K562 (cell line): ENCODE measurements at regions not wholly inside any gene's neighbourhood (a gene's known extent, or its start where the extent isn't known, plus 50 kb on each side); places are given as distances from the start of the nearest gene placed in this dataset.

Source experiments
- ATAC-seq: fragments of 200-7000 bp; cut with Tn5 transposase; 3 replicates; pipeline ENCODE4 v1.9.1; 2020; ENCODE audit warnings: moderate library complexity
- BruUV-seq: library from RNA; stranded (reverse); fragments of 400-500 nt; replicated peaks from 2 replicates; lab custom pipeline; 2021; lab: Mats Ljungman, UMichigan
- CTCF ChIA-PET: fragments of 300-600 bp; formaldehyde crosslinking; extraction: SDS; loops from one replicate; lab custom pipeline; 2021; ENCODE audit warnings: low intra/inter-chr PET ratio; lab: Yijun Ruan, JAX
- POLR2A ChIA-PET: fragments of 300-600, 350-650 bp; sonication (Branson Sonifier 250); formaldehyde crosslinking; extraction: SDS; loops from one replicate; lab custom pipeline; 2021; ENCODE audit warnings: antibody characterized with exemption, inconsistent platforms; lab: Yijun Ruan, JAX
- DNase-seq, 4 experiments: peaks; one replicate each; pipeline versions ENCODE4 v3.0.0 to v3.0.0-alpha.2; 2011 to 2018; ENCODE audit warnings: low spot score in 3 of 4, mixed read lengths in 3 of 4; ENCODE audit errors: extremely low read depth in 1 of 4
- FAIRE-seq: peaks from 2 replicates; lab custom pipeline; 2011; peaks lifted over from hg19 to GRCh38; lab: Jason Lieb, UNC
- H2AFZ ChIP-seq: 2 replicates; pipeline ENCODE4 v1.6.0; 2011; ENCODE audit warnings: low read depth, low read length, control low read depth, inconsistent platforms
- H3K27ac ChIP-seq: fragments of 200-600 bp; 3 replicates; pipeline ENCODE4 v1.8.0; 2011; ENCODE audit warnings: low read depth, mild to moderate bottlenecking, control low read depth, inconsistent platforms, low read length, moderate library complexity, mixed read lengths; ENCODE audit errors: extremely low read depth
- H3K27me3 ChIP-seq, 2 experiments: fragments of 300-600 bp in 1 of 2; 2 replicates in 1 of 2; 3 replicates in 1 of 2; pipeline versions ENCODE4 v1.6.0 to v1.8.0; 2011; ENCODE audit warnings: inconsistent platforms in 2 of 2, low read length in 2 of 2, mild to moderate bottlenecking in 1 of 2, mixed read lengths in 1 of 2, moderate library complexity in 1 of 2; ENCODE audit not compliant: control insufficient read depth in 2 of 2, insufficient read depth in 2 of 2
- H3K36me3 ChIP-seq: fragments of 300-600 bp; 3 replicates; pipeline ENCODE4 v1.8.0; 2011; ENCODE audit warnings: mild to moderate bottlenecking, low read length, inconsistent platforms; ENCODE audit not compliant: control insufficient read depth, insufficient read depth
- H3K4me1 ChIP-seq, 2 experiments: fragments of 200-600 bp in 1 of 2; replicated peaks in 1 of 2; 2 replicates in 1 of 2; 3 replicates in 1 of 2; pipeline versions ENCODE4 v1.5.1 to v1.8.0; 2011; ENCODE audit warnings: inconsistent platforms in 2 of 2, low read length in 2 of 2, mild to moderate bottlenecking in 1 of 2, mixed read lengths in 1 of 2, moderate library complexity in 1 of 2; ENCODE audit not compliant: control insufficient read depth in 2 of 2, insufficient read depth in 2 of 2
- H3K4me2 ChIP-seq: 2 replicates; pipeline ENCODE4 v1.6.1; 2011; ENCODE audit warnings: low read length, control low read depth, inconsistent platforms, mixed read lengths; ENCODE audit not compliant: insufficient read depth
- H3K4me3 ChIP-seq: fragments of 200-600 bp; sonication (generic), shearing (Covaris generic); 2 replicates; pipeline ENCODE4 v1.5.1; 2016; ENCODE audit warnings: control low read depth, inconsistent platforms
- H3K79me2 ChIP-seq: fragments of 200-600 bp; 3 replicates; pipeline ENCODE4 v1.8.0; 2011; ENCODE audit warnings: low read length, inconsistent platforms; ENCODE audit not compliant: control insufficient read depth, insufficient read depth
- H3K9ac ChIP-seq, 2 experiments: 2 replicates each; pipeline versions ENCODE4 v1.6.0 to v1.6.1; 2011; ENCODE audit warnings: low read depth in 2 of 2, low read length in 2 of 2, control low read depth in 1 of 2, inconsistent platforms in 1 of 2, mild to moderate bottlenecking in 1 of 2, mixed read lengths in 1 of 2; ENCODE audit not compliant: insufficient read depth in 1 of 2
- H3K9me1 ChIP-seq: one replicate; pipeline ENCODE4 v1.6.0; 2011; ENCODE audit warnings: inconsistent platforms, mild to moderate bottlenecking, low read length, moderate library complexity; ENCODE audit not compliant: control insufficient read depth, insufficient read depth
- H3K9me3 ChIP-seq: replicated peaks from 2 replicates; pipeline ENCODE4 v1.5.1; 2011; ENCODE audit warnings: low read depth, low read length, inconsistent platforms; ENCODE audit not compliant: control insufficient read depth, insufficient read depth
- H4K20me1 ChIP-seq: replicated peaks from 2 replicates; pipeline ENCODE4 v1.6.1; 2011; ENCODE audit warnings: low read length, inconsistent platforms, mixed read lengths; ENCODE audit not compliant: control insufficient read depth, insufficient read depth
- CREM ChIP-seq: IDR thresholded peaks from 2 replicates; pipeline ENCODE4 v1.6.1; 2014; ENCODE audit warnings: antibody characterized with exemption, low read depth
- EWSR1 ChIP-seq: fragments of 450-650 bp; IDR thresholded peaks from 2 replicates; pipeline ENCODE4 v1.6.1; 2018; ENCODE audit warnings: borderline replicate concordance, mild to moderate bottlenecking, low read depth, moderate library complexity; ENCODE audit not compliant: partially characterized antibody
- FOXM1 ChIP-seq, 2 experiments: fragments of 450-650 bp in 1 of 2; sonication (generic) in 1 of 2; formaldehyde crosslinking in 1 of 2; IDR thresholded peaks; 2 replicates each; pipeline versions ENCODE4 v1.6.1 to v1.9.0; 2017 to 2022; ENCODE audit warnings: low read depth in 2 of 2, mild to moderate bottlenecking in 2 of 2, missing genetic modification reagents in 1 of 2, moderate library complexity in 1 of 2
- HINFP ChIP-seq: fragments of 450-650 bp; conservative IDR thresholded peaks from 2 replicates; pipeline ENCODE4 v1.6.1; 2016; ENCODE audit warnings: missing genetic modification characterization, low read depth, mild to moderate bottlenecking, control low read depth, missing compliant biosample characterization
- HLTF ChIP-seq: fragments of 450-650 bp; IDR thresholded peaks from 2 replicates; pipeline ENCODE4 v1.6.1; 2016
- RNF2 ChIP-seq: sonication (generic); IDR thresholded peaks from 2 replicates; pipeline ENCODE4 v1.6.1; 2016
- SETDB1 ChIP-seq: IDR thresholded peaks from one replicate; pipeline ENCODE4 v1.6.1; 2012; ENCODE audit warnings: low read length, control low read depth, inconsistent platforms
- TEAD4 ChIP-seq, 2 experiments: sonication (generic) in 1 of 2; formaldehyde crosslinking in 1 of 2; IDR thresholded peaks; 2 replicates each; pipeline versions ENCODE4 v1.6.1 to v1.8.0; 2012 to 2022; ENCODE audit warnings: borderline replicate concordance in 1 of 2, inconsistent platforms in 1 of 2, low read length in 1 of 2, mild to moderate bottlenecking in 1 of 2, missing genetic modification reagents in 1 of 2
- ZC3H8 ChIP-seq: fragments of 450-650 bp; IDR thresholded peaks from 2 replicates; pipeline ENCODE4 v1.6.1; 2017
- ZFP1 ChIP-seq: fragments of 450-650 bp; formaldehyde crosslinking; IDR thresholded peaks from 2 replicates; pipeline ENCODE4 v1.4.0; 2020; ENCODE audit warnings: mild to moderate bottlenecking, mixed read lengths
- ZNF134 ChIP-seq: fragments of 250-450 bp; sonication (Bioruptor Pico); conservative IDR thresholded peaks from 2 replicates; pipeline ENCODE4 v1.4.0; 2020
- ZNF354B ChIP-seq: fragments of 250-450 bp; sonication (Bioruptor Pico); IDR thresholded peaks from 2 replicates; pipeline ENCODE4 v1.4.0; 2020
- ZNF668 ChIP-seq: fragments of 250-450 bp; sonication (Bioruptor Pico); IDR thresholded peaks from 2 replicates; pipeline ENCODE4 v1.8.0; 2022; ENCODE audit warnings: mild to moderate bottlenecking, inconsistent platforms
- WGBS: fragments of 100-300 bp; shearing (Covaris generic); methylation state at CpG from one replicate; pipeline ENCODE4 v1.1.6; 2016; ENCODE audit warnings: low coverage, mixed read lengths; ENCODE audit not compliant: insufficient coverage; ENCODE audit errors: missing lambda C conversion rate; 5-methylcytosine and 5-hydroxymethylcytosine counted together
- in situ Hi-C: fragments of 300-500 bp; cut with MboI; formaldehyde crosslinking; loops from 4 replicates; pipeline ENCODE4 v1.15.0; 2018; ENCODE audit warnings: inconsistent platforms, mixed read lengths
- intact Hi-C: fragments of 100-400 bp; cut with micrococcal nuclease; formaldehyde crosslinking; loops from 2 replicates; pipeline ENCODE4 v1.14.2; 2022

DNA sequence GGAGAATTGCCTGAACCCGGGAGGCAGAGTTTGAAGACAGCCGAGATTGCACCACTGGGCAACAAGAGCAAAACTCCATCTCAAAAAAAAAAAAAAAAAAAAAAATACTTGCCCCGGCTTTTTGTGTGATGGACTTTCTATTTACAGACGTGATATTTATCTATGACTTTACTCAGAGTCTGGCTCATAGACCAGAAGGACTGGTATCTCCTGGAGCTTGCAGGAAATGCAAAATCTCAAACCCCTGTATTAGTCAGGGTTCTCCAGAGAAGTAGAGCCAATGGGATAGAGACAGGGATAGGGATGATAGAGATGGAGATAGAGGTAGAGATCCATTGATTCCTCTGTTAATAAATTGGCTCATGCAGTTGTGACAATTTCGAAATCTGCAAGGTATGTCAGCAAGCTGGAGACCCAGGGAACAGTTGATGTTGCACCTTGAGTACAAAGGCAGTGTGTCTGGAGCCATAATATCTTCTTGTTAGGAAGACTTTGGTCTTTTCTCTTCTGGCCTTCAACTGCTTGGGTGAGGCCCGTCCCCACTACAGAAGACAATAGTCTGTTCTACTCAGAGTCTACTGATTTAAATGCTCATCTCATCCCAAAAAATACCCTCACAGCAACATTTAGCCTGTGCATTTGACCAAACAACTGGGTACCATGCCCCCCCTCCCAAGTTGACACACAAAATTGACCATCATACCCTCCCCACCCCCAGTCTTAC, 195.4 kb upstream of the MSX2 start:
- H3K4me3 ChIP-seq = no peak overlapping the region
- no peaks in the 10 kb centered on the region; a peak in 2 of 5 replicates for H3K27me3 ChIP-seq
- peak; percentile 86 for TF ChIP-seq ZNF134
- no peak for TF ChIP-seq HLTF
- H3K36me3 ChIP-seq = no peaks in the 10 kb centered on the region
- WGBS = 5% methylated on average over 5 of the region's 6 CpGs
- in situ Hi-C loops = no loop called here
- DNase-seq = no peak
- ChIA-PET CTCF (no interaction called here), POLR2A (no interaction called here)
- no peak overlapping the region for H2AFZ ChIP-seq
- H3K27ac ChIP-seq = no peak overlapping the region
- H4K20me1 ChIP-seq = no peaks in the 10 kb centered on the region
- peaks cover 0 to 23% of the 10 kb centered on the region in 2 experiments; a peak in 4 of 5 replicates for H3K4me1 ChIP-seq
- H3K79me2 ChIP-seq = no peaks in the 10 kb centered on the region
- H3K4me2 ChIP-seq = no peak overlapping the region
- no peak for ATAC-seq
- intact Hi-C loops = no loop called here
- no peaks in the 10 kb centered on the region for H3K9me3 ChIP-seq
- no peak overlapping the region for H3K9ac ChIP-seq
- no TSS peak for BruUV-seq
- no peaks in the 10 kb centered on the region for H3K9me1 ChIP-seq
- no peak for FAIRE-seq

DNA sequence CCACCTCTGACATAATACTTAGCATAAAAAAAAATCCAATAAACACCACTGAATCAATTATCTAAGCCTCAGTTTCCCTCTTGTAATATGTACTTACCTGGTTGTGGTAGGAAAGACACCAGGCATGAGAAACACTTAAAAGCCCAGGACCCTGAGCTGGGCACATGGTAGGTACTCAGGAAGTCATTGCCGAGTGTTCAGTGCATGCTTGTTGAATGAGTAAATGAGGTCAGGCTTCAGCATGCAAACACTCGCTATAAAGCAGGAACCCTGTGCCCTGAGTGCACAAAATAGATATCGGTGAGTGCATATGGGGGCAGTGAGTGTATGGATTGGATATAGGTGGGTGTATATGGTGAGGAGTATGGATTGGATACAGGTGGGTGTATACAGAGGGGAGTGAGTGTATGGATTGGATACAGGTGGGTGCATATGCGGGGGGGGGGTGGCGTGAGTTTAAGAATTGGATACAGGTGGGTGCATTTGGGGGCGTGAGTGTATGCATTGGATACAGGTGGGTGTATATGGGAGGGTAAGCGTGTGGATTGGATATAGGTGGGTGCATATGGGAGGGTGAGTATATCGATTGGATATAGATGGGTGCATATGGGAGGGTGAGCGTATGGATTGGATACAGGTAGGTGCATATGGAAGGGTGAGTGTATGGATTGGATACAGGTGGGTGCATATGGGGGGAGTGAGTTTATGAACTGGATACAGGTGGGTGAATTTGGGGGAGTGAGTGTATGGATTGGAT, 194.3 kb upstream of the MSX2 start:
- no TSS peak for BruUV-seq
- CTCF ChIA-PET = no interaction called here
- intact Hi-C loops = no loop called here
- Histone ChIP-seq H4K20me1 (no peaks in the 10 kb centered on the region), H3K9me1 (no peaks in the 10 kb centered on the region), H3K9me3 (no peaks in the 10 kb centered on the region), H3K9ac (no peak overlapping the region), H2AFZ (no peak overlapping the region), H3K4me3 (no peak overlapping the region), H3K4me1 (peaks cover 0 to 25% of the 10 kb centered on the region in 2 experiments; a peak in 4 of 5 replicates), H3K27ac (no peak overlapping the region), H3K36me3 (no peaks in the 10 kb centered on the region), H3K79me2 (no peaks in the 10 kb centered on the region), H3K4me2 (no peak overlapping the region), H3K27me3 (no peaks in the 10 kb centered on the region; a peak in 2 of 5 replicates)
- DNase-seq (no peak), ATAC-seq (no peak), FAIRE-seq (no peak)
- in situ Hi-C loops = no loop called here
- 34% methylated on average over 8 of the region's 9 CpGs for WGBS
- POLR2A ChIA-PET = interaction anchor here (0.6 kb wide), 1 partner anchor 313 kb away, joined by 3 read pairs; no protein-coding TSS in a partner anchor
- TF ChIP-seq RNF2 (no peak), FOXM1 (IDR thresholded peaks at IDR 0.05; ENCODE audit: low read depth) (no peak), FOXM1 (CRISPR knock-in tag; IDR thresholded peaks at IDR 0.05; ENCODE audit: low read depth) (no peak), ZNF668 (no peak), EWSR1 (no peak), ZC3H8 (no peak), HINFP (no peak), ZNF354B (CRISPR knock-in tag) (no peak), ZFP1 (no peak), TEAD4 (IDR thresholded peaks at IDR 0.05; ENCODE audit: low read length) (no peak), TEAD4 (CRISPR knock-in tag; IDR thresholded peaks at IDR 0.05; ENCODE audit: borderline replicate concordance) (no peak), CREM (no peak), SETDB1 (no peak)
